Stimulated activated CD4-positive, alpha-beta T cell treated with anti-CD3 and anti-CD28 coated beads, Interleukin-2, amount 100 ng/mL, for 24 hours (primary cell): ENCODE measurements at regions not wholly inside any gene's neighbourhood (a gene's known extent, or its start where the extent isn't known, plus 50 kb on each side); places are given as distances from the start of the nearest gene placed in this dataset.
"Not testable (repeated sequence)": the region's sequence is repeated elsewhere in the genome, so short reads cannot be mapped to it uniquely, and the experiment has no call there.

ENCODE experiments used
- DNase-seq, 2 donors: peaks; one replicate each; pipeline ENCODE4 v3.0.0-alpha.2; 2020

DNA sequence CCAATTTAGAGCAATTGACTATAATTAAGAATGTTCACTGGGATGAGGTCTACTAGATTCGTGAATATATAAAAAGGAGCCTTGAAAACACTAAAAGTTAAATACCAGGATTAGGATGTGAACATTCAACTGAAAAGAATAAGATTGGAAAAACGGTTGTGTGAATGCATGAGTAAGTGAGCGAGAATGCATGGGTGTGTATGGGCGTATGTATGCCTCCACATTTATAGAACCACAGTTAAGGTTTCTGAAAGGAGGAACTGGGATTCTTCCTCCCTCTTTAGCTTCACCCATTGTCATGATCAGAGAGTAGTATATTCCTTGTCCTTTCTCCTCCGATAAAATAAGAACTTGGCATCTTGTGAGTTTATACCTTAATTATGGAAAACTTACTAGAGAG lies 151.1 kb upstream of the UBE2E3 start:
- no peak for DNase-seq

DNA sequence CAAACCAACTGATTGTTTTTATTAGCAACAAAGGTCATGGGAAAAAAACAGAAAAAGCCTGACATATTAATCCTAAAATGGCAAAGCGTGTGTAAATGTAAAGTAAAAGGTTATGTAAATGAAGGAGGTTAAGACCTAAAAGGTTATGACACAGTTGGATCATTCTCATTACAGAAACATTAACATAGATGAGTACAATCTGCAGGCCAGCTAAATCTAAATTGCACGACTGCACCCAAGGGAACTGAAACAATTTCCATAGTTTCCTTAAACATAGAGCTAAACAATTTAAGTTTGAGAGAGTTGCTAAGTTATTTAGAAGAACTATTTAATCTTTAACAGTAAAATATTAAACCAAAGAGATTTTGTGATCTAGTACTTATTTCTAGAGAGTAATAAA lies 151.6 kb upstream of the UBE2E3 start:
- DNase-seq: no peak

DNA sequence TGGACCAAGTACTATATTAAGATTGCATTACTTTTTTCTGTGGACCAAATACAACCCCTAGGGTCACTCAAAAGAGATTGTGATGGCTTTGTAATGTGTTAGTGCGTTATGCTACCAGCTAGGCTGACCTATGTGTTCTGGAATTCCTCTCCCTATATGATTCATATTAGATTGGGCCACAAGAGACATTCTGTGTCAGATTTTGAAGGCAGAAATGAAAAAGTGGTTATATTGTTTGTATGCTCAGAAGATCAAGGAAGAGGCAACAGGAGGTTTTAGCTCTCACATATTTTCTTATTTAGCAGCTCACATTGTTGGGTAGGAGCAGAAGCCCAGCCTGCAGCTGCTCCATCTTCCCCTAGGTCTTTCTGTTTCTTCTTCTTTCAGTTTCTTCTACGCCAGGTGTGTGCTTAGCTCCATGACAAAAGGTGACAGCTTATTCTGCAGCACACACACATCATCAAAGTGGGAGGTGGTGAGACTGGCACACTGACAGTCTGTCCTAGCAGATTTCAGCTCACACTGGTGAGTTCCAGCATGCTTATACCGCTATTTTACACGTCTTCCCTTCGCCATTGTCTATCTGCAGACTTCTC lies 156.8 kb upstream of the UBE2E3 start:
- DNase-seq: no peak

DNA sequence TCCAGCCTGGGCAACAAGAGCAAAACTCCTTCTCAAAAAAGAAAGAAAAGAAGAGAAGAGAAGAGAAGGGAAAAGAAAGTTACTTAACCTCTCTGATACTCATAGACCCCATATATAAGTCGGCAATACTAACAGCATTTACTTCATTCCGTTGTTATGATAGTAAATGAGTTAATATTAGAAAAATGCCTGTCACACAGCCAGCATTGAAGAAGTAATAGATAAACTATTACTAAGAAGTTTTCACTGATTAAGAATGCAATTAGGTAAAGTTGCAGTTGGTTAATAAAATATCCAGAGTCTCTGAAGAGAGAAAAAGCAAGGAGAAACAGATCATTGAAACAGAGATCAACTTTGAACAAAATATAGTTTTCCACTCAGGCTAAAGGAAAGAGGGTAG lies 161.3 kb upstream of the UBE2E3 start:
- no peak for DNase-seq

DNA sequence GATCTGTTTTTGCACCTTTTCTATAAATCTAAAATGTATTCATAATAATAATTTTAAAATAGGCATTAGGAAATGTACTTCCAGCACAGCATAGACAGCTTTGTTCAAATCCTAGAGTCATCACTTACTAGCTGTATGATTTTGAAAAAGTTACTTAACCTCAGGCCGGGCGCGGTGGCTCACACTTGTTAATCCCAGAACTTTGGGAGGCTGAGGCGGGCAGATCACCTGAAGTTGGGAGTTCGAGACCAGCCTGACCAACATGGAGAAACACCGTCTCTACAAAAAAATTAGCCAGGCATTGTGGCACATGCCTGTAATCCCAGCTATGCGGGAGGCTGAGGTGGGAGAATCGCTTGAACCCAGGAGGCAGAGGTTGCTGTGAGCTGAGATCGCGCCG lies 161.7 kb upstream of the UBE2E3 start:
- not testable (repeated sequence) for DNase-seq

DNA sequence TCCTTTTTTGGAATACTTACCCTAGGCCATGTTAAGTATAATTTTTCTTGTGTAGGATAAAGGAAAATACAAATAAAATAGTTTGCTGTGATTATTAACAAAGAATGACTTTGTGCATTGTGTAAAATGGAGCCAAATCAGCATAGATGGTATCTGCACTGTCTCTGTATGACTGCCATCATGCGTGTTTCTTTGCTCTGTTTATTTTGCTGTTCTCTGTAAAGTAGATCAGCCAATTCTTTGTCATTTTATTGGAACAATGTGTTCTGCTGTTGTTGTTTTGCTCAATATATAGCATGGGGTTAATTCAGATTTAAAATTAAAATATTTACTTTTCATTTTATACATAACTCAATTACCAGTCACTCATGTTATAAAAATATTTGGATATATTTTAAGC lies 181.3 kb upstream of the UBE2E3 start:
- DNase-seq: no peak

DNA sequence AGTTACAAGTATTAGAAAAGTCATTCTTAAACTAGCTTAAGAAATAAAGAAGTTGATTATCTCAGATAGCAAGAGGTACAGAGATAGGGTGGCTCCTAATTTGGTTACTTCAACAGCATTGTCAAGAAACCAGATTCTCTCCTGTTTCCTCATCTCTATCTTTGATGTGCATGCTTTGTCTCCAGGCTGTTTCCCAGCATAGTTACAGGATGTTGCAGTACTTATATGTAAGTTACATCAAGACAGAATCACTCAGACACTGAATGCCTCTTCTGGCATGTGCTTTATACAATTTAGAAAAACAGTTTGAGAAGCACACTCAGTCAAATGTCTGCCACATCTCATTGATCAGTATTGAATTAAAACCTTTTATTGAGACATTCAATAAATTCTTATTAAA lies 189.5 kb upstream of the UBE2E3 start:
- no peak for DNase-seq

DNA sequence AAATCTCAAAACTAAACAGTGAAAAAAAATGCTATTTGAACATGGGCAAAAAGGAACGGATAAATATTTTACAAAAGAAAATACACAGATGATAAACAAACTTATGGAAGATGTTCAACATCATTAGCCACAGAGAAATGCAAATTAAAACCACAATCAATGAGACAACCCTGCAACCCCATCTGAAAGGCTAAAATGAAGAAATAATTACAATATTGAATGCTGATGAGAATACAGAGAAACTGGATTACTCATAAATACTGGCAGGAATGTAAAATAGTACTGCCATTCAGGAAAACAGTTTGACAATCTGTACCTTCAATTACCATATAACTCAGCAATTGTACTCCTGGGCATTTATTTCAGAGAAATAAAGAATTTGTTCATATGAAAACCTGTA lies 193.1 kb upstream of the UBE2E3 start:
- no peak for DNase-seq

DNA sequence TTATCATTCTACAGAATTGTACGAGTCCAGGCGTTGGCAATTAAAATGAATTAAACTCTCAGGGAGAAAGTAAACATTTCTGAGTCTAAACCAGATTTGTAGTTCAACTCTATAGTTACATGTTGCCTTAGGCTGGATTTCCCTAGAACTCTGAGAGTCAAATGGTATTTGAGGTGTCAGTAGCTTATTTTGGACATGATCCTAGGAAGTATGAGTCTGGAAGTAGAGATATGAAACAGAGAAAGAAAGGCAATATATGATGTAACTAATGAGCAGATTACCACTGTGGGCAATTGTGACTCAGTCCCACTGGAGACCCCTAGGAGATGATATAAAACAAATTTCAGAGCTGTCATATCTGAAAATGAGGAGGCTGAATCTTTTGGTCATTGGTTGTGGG lies 199.1 kb upstream of the UBE2E3 start:
- DNase-seq: no peak

DNA sequence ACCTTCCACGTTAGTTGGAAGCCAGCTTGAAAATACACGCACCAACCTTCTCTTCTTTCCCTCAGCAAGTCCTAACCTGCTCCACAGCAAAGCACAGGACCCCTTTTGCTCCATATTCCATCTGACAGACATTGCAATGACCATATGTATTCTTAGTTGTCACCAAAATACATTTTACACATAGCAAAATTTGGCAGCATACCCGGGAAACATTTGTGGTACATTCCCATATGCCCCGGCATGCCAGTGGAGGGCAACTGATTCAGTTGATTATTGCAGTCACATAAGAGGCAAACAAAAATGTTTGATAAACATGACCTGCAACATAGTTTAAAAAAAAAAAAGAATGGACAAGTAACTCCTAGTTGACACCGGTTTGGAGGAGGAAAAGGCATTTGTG lies 202.1 kb upstream of the UBE2E3 start:
- DNase-seq: no peak

DNA sequence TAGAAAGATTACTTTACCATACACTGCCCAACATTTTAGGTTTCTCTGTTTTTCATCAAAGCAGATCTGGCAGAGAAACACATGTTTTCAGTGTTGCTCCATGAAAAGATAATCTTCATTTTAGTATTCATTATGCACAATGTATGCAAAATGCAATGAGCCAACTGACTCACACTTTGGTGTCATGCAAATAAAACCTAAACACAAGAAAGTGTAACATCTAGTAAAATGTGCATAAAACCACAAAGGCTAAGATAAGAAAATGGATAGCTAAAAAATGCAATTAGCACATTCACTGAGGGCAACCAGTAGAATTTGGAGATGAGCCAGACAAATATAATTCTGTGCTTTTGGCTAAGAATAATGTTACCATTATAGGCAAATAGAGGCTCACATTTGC lies 203.5 kb upstream of the UBE2E3 start:
- DNase-seq: no peak

DNA sequence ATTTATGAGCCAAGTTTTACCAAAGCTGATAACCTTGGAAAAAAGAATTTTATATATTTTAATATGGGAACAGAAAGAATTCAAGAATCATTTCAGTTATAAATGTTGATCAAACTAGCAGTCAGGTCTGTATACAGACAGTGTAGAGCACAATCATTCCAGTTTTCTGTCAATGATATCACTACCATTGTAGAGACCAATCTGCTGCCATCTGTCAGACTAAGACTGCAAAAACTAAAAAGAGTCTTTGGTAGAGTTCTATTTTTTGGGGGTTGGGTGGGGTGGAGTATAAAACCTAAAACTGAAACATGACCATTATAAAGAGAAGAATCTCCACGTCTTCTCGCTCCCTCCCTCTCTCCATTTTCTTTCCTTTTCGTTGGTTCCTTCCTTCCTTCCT lies 204.7 kb upstream of the UBE2E3 start:
- DNase-seq: no peak

DNA sequence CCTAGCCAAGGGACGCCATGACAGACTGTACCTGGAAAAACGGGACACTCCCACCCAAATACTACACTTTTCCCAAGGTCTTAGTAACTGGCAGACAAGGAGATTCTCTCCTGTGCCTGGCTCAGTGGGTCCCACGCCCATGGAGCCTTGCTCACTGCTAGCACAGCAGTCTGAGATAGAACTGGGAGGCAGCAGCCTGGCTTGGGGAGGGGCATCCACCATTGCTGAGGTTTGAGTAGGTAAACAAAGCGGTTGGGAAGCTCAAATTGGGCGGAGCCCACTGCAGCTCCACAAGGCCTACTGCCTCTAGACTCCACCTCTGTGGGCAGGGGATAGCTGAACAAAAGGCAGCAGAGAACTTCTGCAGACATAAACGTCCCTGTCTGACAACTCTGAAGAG lies 215.1 kb upstream of the UBE2E3 start:
- not testable (repeated sequence) for DNase-seq

DNA sequence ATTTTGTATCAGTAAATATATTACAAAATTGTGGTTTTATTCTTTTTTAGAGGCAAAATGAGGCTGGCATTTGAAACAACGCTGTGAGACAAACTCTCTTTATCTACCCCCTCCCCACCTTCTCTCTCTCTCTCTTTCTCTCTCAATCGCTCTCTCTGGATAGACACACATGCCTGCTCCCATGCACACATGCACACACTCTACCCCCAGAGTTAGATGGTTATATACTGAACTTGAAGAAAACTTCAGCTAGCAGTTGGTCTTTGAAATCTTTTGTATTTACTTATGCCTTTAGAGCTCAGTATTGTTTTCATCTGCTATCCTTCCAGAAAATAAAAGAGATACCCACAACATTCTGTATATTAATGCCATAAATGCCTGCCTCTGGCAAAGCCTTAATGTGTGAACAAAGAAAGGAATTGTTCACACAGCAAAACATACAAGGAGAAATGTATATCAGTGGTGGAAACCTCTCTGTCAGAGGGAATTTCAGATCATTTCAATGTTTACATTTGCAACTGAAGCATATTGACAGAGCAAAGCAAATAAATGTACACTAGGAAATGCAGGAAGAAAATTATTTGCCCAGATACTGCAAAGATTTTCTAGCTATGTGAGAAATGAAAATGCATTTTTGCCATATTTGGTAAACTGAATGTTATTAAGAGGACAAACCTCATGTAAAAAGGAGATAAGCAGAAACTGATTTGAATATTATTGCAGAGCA lies 217.0 kb upstream of the UBE2E3 start:
- DNase-seq: no peak

DNA sequence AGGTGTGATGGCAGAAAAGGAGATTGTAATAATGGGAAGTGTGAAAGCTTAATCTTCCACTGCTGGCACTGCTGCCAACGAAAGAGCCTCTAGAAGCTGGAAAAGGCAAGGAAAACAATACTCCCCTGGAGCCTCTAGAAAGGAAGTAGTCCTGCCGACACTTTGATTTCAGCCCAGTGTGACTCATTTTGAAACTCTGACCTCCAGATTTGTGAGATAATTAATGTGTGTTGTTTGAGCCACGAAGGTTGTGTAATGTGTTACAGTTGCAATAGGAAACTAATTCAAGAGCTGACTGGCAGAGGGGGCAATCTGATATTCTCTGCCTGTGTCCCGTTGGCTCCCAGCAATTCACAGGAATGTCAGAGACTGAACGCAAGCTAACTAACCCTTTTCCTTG lies 219.2 kb upstream of the UBE2E3 start:
- DNase-seq: no peak

DNA sequence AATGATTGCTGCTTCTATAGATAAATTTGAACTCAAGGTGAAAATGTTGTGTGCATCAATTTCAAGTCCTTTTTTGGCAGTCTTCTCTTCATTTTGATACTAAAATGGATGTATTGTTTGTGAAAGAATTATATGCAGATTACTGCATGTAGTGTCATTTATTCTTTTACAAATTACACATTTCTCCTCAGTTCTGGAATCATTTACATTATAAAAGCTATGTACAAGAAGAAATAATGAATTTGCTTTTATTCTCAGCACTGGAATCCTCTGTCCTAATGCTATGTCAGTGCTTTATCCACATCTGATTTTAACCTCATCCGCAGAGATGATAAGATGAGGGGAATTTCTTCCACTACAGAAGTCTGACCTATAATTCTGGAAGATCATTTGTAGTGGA lies 220.8 kb upstream of the UBE2E3 start:
- no peak for DNase-seq

DNA sequence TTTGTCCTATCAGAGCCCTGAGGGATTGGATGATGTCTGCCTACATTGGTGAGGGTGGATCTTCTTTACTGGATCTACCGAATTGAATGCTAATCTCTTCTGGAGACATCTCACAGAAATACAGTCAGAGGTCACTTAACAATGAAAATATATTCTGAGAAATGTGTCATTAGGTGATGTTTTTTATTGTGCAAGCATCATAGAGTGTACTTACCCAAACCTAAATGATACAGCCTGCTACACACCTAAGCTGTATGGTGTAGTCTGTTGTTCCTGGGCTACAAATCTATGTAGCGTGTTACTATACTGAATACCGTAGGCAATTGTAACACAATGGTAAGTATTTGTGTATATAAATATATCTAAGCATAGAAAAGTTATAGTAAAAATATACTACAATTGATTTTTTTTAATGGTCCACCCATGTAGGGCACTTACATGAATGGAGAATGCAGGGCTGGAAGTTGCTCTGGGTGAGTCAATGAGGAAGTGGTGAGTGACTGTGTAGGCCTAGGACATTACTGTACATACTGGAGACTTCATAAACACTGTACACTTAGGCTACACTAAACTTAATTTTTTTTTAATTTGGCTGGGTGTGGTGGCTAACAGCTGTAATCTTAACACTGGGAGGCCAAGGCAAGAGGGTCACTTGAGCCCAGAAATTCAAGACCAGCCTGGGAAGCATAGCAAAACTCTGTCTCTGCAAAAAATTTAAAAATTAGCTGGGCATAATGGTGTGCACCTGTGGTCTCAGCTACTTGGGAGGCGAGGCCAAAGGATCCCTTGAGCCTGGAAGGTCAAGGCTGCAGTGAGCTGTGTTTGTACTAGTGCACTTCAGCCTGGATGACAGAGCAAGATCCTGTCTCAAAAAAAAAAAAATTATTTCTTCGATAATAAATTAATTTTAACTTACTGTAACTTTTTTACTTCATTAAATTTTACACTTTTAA lies 226.3 kb upstream of the UBE2E3 start:
- no peak for DNase-seq

DNA sequence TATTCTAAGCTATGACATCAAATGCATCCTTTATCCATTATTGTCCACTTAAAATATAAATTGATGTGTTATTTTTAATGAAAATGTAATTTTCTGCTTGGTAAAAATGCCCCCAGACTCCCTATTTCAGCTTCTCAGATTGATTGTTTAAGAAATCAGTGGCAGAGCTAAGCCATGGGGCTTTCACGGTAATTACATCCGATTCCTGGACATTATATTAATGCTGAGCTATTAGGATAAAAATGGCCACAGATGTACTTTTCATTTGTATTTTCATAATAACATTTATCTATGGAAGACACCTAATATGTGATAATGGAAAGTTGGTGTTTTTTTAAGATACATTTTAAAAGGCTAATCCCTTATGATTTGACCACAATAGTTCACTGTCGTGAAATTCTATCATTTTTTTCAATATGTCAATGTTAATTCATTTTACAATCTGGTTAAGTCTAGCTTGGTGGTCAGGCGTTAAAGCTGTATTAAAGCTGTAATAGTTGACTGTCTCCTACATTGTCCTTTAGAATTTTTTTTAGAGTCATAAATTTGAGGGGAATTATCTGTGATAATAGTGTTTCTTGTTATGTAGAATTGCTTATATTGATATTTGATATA lies 229.0 kb upstream of the UBE2E3 start:
- no peak for DNase-seq

DNA sequence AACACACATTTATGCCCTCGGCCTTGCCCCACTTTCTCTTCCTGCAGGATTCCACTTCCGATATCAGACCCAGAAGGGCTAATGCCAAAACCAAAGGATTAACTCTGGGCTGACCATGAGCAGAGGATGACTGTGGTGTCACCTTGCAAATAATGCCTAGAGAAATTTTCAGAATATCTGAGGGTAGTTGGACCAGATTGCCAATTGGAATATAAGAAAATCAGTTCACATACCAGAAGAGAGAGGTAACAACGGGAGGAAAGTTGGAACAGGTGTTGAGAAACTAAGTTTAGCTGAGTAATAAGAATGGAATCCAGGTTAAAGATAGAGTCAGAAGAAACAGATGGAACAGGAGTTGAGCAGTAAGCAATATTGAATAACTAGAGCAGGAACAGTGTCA lies 232.7 kb upstream of the UBE2E3 start:
- DNase-seq: no peak

DNA sequence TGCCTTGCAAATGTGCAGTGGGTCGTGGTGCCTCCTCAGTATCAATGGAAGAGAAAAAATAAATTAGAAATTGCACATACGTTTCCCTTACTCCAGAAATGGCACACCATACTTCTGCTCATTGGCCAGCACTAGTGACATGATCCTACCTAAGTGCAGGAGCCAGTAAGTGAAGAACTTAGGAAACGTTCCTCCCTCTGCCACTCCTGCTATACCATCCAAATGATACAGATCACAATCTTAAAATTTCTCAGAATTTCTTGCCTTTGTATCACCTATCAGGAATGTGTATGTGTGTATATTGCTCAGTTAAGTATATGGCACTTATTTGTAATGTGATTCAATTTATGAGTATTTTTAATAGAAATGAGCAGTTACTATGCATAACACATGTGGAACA lies 237.0 kb upstream of the UBE2E3 start:
- no peak for DNase-seq

DNA sequence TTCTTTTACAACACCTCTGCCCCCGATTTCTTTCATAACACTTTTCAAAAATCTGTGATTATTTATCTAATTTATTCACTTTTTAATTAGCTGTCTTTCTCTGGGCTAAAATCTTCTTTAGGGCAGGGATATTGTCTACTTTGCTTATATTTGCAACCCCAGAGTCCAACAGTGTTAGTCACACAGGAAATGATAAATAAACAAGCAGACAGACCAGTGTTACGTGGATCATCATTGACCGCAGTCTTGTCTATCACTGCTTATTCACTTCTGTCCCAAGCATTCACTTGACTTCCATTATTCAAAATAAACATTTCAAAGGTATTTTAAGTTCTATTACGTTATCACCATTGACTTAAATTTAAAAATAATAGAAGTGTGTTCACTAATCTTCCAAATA lies 237.6 kb upstream of the UBE2E3 start:
- DNase-seq: no peak

DNA sequence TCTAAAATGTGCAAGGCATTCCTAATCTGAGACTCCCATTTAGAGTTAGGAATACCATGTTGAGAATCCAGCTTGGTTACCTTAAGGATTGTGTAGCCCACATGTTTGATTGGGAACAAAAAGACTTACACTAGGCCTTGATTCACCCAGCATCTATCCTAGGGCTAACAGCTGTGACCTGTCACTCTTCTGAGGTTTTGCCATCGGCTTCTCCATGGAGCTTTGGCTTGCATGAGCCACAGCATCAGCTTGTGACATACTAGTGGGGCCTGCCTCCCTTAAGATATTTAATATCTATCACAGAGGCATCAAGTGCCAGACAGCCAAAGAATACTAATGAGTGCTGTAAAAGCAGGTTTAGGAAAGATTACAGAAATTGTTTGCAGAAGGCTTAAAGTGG lies 241.3 kb upstream of the UBE2E3 start:
- no peak for DNase-seq

DNA sequence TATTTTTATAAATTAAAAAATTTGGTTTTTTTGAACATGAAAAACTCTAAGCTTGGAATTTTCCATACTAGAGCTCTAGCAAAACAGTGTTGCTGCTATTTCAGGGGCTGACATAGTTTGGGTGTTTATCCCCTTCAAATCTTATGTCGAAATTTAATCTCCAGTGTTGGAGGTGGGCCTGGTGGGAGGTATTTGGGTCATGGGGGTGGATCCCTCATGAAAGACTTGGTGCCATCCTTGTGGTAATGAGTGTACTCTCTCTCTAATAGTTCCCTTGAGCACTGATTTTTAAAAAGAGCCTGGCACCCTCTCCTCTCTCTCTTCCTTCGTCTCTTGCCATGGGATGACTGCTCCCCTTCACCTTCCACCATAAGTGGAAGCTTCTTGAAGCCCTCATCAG lies 244.6 kb upstream of the UBE2E3 start:
- DNase-seq: no peak

DNA sequence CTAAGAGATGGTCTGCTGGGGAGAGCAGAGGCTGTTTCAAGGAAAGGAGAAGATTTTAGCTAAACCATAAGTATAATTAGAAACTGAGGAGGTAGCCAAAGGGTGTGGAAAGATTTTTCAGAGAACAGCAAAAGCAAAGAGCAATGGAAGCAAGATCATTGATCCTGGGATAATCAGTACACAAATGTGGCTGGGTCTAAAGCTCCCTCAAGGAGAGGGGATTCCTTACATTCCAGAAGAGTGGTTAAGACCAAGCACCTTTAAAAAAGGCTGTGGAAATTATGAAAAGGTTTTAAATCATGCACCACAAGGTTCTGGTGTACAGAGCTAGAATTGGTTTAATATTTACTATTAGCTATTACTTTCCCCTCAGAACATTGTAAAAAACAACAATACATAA lies 246.0 kb upstream of the UBE2E3 start:
- no peak for DNase-seq
